NCI-H510A treated with DMSO at 0.1 percent for 48 hours (cell line): ENCODE measurements at regions not wholly inside any gene's neighbourhood (a gene's known extent, or its start where the extent isn't known, plus 50 kb on each side); places are given as distances from the start of the nearest gene placed in this dataset.
"Not testable (repeated sequence)": the region's sequence is repeated elsewhere in the genome, so short reads cannot be mapped to it uniquely, and the experiment has no call there.

Experiments
- DNase-seq: peaks from one replicate; lab custom pipeline; 2025; lab: John Stamatoyannopoulos, UW

GRCh38 chr11:134866981-134867675 lies 455.1 kb upstream of the B3GAT1 start:
- no peak for DNase-seq

- DNase-seq, result no peak
These were observed 454.2 kb upstream of the B3GAT1 start for GRCh38 chr11:134866215-134866614.

GRCh38 chr11:134864968-134865305 lies 452.9 kb upstream of the B3GAT1 start:
- DNase-seq, result no peak

DNA sequence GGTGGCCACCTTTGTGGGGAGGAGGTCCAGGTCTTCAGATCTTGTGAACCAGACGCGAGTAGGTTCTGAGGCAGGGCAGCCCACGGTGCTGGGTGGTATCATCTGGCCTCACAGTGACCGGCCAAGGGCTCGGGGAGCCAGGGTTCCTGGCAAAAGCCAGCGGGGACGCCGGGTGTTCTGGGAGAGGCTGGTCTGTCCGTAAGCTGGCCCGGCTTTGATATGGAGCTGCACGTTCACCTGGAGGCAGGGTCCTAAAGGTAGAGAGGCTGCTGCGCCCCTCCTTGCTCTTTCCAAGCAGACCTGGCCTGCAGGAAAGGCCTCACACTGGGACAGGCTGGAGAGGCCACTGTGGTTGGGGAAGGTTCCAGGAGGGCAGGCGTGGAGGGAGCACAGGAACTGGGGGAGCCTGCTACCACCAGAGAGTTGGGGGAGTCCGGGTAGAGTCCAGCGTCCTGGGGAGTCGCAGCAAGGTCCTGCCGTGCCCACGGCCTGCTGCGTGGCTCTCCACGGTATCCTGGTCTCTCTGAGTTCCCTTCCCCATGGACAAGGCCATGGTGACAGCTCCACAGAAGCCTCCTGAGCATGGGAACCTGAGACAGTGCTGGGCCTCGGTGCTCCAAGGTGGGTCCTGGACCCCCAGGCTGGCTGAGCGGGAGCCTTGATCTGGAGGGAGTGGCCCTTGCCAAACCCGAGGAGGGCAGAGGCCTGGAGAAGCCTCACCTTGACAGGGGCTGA lies 452.4 kb upstream of the B3GAT1 start:
- DNase-seq, result no peak

DNA sequence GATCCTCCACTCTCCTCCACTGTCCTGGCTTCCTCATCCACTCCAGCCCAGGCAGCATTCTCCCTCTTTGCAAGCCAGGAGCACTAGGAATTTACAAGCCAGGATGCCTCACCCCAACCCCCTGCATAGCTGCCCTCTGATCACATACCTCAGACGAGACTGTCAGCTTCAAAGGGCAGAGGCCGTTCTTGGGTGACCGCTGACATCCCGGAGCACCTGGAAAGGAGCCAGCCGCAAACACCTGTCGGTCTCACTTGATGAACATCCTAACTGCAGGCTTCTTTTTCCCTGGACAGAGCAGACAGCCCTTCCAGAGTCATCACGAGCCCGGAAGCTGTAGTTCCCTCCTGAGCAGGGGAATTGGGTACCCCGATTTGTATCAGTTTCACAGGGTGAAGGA lies 451.3 kb upstream of the B3GAT1 start:
- DNase-seq, result peak; percentile 38

GRCh38 chr11:134862587-134863195 lies 450.6 kb upstream of the B3GAT1 start:
- DNase-seq, result no peak

DNA sequence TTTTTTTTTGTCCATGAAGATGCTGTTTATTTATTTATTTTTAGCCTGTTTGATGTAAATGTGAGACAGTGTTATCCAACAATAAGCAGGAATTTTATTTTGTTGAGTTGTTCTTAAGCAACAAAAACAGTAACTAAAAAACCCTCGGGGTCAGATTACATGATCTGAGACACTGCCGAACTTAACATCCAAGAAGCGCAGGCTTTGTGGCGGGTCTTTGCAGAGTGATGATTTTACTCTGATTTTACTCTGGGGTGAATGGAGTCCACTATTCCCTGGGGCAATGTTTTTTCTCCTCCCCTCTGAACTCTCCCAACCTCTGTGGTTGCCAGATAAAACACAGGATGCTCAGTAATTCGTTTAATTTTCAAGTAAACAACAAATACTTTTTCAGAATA lies 450.1 kb upstream of the B3GAT1 start:
- no peak for DNase-seq

- no peak for DNase-seq
These were observed 449.6 kb upstream of the B3GAT1 start for GRCh38 chr11:134861490-134862104.

DNA sequence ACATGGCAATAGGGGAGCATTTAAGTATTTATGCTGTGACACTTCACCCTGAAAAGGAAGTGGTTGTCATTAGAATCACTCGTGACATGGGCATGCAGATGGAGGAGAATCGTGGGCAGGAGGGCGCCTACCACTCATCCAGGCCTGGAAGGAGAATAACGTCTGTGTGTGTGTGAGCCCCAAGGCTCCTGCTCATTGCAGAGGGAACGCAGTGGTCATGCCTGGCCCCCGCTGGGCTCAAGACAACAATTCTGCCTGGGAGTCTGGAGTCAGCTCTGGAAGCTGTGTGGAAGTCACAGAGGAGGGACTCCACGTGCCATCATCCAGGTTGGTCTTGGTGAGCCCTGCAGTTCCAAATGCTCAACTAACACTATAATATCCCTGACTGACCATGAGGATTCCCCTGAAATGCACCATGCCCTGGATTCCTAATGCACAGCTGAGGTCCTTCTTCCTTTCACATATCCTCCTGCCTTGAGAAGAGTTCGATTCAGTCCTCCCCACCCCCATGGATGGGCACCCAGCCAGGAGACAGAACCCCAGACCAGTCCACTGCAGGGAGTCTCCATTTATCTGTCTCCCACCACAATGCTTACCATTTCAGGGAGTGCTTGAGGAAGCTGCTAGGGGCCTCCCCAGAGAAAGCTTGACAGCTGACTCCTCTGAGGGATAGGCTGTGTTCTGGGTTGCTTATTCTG lies 446.9 kb upstream of the B3GAT1 start:
- DNase-seq, result no peak

DNA sequence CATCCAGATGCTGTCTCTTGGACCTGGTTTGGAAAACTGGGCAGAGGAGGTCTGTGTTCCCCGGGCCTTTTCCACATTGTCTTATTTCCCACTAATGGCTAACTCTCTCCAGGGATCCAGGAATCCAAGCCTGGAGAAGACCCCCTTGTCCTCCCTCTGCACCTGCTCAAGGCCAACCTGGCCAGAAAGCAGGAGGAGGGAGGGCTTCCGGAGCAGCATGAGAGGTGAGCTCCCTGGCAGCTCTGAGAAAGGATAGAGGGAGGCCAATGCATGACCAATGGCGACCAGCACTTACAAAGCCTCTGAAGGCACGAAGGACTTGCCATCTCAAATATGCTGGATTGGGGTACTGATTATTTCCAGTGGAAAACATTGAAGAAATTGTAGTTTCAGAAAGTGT lies 445.0 kb upstream of the B3GAT1 start:
- no peak for DNase-seq

- no peak for DNase-seq
These were observed 444.3 kb upstream of the B3GAT1 start for GRCh38 chr11:134856056-134856971.

DNA sequence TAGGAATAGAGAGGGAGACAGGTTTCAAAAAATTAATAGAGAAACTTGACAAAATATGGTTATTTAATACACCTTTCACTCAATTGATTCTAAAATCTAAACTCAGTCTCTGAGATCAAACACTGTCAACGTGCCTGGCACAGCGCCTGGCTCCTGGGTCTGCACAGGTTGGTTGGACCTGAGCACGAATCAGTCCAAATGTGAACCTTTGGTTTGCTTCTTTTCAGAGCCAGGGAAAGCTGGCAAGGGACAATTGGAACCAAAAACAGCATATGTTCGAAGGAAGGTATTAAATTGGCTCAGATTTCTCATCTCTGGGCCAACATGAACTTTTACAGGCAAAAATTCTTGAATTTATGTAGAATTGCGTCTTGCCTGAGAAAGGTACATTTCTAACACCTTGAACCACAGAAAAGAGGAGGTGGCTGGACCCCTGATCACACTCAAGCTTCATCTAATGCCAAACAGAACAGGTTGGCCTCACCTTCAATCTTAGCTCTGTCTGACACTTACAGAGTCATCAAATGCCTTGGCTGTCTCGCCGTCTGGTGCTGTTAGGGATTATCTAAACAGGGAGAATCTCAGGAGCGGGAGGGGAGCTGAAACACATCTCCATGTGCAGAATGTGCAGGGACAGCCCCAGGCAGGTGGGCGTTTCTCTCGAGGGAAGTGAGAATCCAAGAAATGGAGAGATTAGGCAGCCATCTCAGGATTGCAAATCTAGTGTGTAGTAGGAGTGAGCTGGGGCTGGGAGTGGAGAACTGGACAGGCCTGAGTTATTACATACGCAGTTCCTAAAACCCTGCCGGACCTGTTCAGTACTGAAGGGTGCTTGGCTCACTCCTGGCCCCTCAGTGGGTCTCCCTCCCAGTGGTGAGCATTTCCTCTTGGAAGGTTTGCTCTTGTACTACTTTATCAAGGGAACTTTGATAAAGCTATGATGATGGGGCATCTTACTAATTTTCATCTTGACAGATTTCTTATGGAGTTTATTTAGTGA lies 442.2 kb upstream of the B3GAT1 start:
- DNase-seq, result no peak

DNA sequence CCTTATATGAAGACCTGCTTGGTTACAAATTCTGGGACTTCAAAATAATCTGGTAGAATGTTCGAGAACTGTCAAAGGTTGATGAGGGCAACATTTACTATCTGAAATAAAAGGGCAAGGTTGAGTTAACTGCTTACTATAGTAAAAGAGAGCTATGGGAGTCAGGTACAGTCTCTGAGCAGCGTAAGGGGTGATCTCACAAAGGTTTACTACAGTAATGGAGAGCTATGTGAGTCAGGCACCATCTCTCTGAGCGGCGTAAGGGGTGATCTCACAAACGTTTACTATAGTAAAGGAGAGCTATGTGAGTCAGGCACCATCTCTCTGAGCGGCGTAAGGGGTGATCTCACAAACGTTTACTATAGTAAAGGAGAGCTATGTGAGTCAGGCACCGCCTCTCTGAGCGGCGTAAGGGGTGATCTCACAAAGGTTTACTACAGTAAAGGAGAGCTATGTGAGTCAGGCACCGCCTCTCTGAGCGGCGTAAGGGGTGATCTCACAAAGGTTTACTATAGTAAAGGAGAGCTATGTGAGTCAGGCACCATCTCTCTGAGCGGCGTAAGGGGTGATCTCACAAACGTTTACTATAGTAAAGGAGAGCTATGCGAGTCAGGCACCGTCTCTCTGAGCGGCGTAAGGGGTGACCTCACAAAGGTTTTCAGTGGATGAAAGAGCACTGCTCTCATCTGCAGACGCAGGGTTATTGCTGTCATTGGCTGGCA lies 439.6 kb upstream of the B3GAT1 start:
- not testable (repeated sequence) for DNase-seq

- no peak for DNase-seq
These were observed 438.5 kb upstream of the B3GAT1 start for GRCh38 chr11:134850566-134850965.

- DNase-seq, result no peak
These were observed 437.8 kb upstream of the B3GAT1 start for GRCh38 chr11:134849833-134850232.

- DNase-seq, result no peak
These were observed 435.2 kb upstream of the B3GAT1 start for GRCh38 chr11:134847083-134847715.

GRCh38 chr11:134846328-134847082 lies 434.5 kb upstream of the B3GAT1 start:
- DNase-seq, result no peak
